ENCODE measurements at regions not wholly inside any gene's neighbourhood (a gene's known extent, or its start where the extent isn't known, plus 50 kb on each side); places are given as distances from the start of the nearest gene placed in this dataset.

DNA sequence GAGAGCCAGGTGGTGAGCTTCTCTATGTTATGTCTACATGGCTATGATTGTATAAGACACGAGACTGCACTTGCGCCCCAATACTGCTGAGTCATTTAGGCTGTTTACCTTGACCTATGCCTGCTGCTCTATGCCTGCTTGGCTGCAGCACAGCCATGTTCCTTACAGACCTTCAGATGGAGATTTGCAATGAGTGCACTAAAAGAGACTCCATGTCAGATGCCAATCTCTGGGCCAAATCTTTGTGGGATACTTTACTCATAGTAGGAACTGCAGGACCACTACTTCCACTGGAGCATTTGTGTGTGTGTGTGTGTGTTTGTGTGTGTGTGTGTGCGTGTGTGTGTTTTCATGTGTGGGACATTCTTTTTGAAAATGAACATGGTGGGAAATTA, 50.0 kb upstream of the KMT2E start:
- TF ChIP-seq, protein P1, sequence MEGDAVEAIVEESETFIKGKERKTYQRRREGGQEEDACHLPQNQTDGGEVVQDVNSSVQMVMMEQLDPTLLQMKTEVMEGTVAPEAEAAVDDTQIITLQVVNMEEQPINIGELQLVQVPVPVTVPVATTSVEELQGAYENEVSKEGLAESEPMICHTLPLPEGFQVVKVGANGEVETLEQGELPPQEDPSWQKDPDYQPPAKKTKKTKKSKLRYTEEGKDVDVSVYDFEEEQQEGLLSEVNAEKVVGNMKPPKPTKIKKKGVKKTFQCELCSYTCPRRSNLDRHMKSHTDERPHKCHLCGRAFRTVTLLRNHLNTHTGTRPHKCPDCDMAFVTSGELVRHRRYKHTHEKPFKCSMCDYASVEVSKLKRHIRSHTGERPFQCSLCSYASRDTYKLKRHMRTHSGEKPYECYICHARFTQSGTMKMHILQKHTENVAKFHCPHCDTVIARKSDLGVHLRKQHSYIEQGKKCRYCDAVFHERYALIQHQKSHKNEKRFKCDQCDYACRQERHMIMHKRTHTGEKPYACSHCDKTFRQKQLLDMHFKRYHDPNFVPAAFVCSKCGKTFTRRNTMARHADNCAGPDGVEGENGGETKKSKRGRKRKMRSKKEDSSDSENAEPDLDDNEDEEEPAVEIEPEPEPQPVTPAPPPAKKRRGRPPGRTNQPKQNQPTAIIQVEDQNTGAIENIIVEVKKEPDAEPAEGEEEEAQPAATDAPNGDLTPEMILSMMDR (IDR thresholded peaks at IDR 0.05): no peak
- TF ChIP-seq NFYB (CRISPR knock-in tag; conservative IDR thresholded peaks at IDR 0.05; ENCODE audit: low read depth) (no peak), ZNF232 (CRISPR knock-in tag; IDR thresholded peaks at IDR 0.05) (no peak), CREB1 (CRISPR knock-in tag; IDR thresholded peaks at IDR 0.05) (no peak), GRHL2 (CRISPR knock-in tag; IDR thresholded peaks at IDR 0.05; ENCODE audit: insufficient replicate concordance, severe bottlenecking) (no peak), JUN (CRISPR knock-in tag; IDR thresholded peaks at IDR 0.05) (no peak), CREM (CRISPR knock-in tag; IDR thresholded peaks at IDR 0.05) (no peak), TEAD4 (CRISPR knock-in tag; IDR thresholded peaks at IDR 0.05) (no peak), MLX (CRISPR knock-in tag; IDR thresholded peaks at IDR 0.05) (no peak), NFE2L1 (CRISPR knock-in tag; IDR thresholded peaks at IDR 0.05) (no peak)

All from WTC11 (cell line).